ENCODE measurements at regions not wholly inside any gene's neighbourhood (a gene's known extent, or its start where the extent isn't known, plus 50 kb on each side); places are given as distances from the start of the nearest gene placed in this dataset.

DNA sequence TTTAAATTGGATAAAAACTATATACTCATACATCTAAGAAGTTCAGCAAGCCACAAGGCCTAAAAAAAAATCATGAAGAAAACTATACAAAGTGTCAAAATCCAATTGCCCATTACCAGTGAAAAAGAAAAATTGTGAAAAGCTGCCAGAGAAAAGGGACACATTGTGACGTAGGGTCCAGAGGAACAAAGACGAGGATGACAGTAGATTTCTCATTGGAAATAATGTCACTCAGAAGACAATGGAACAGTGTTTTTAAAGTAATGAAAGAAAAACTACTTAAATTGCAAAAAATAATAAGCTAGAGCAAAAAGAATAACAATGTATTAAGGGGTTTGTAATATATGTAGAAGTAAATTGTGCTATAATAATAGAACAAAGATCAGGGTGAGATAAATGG is 195.2 kb downstream of the EFNB2 start:
- no peaks in the 10 kb centered on the region for H3K27me3 ChIP-seq (ENCODE audit: control insufficient read depth, low read length)
- H3K79me2 ChIP-seq (ENCODE audit: control insufficient read depth, low read length), result no peaks in the 10 kb centered on the region
- no peaks in the 10 kb centered on the region for H3K4me1 ChIP-seq (ENCODE audit: control insufficient read depth, low read length)
- no peak overlapping the region for H3K27ac ChIP-seq (ENCODE audit: low read depth, low read length)
- H3K36me3 ChIP-seq (ENCODE audit: control insufficient read depth, low read length), result no peaks in the 10 kb centered on the region
- no peak overlapping the region for H3K4me3 ChIP-seq (ENCODE audit: low read length)
- H3K9me2 ChIP-seq (replicated peaks; ENCODE audit: control insufficient read depth, low read length), result no peaks in the 10 kb centered on the region
- no peak overlapping the region for H3K4me2 ChIP-seq (ENCODE audit: low read length)
- peaks cover 11% of the 10 kb centered on the region; the same call in 1 of the 2 replicates for H3K9me3 ChIP-seq (ENCODE audit: control insufficient read depth, insufficient read depth, low read length)
- TF ChIP-seq, protein P1, sequence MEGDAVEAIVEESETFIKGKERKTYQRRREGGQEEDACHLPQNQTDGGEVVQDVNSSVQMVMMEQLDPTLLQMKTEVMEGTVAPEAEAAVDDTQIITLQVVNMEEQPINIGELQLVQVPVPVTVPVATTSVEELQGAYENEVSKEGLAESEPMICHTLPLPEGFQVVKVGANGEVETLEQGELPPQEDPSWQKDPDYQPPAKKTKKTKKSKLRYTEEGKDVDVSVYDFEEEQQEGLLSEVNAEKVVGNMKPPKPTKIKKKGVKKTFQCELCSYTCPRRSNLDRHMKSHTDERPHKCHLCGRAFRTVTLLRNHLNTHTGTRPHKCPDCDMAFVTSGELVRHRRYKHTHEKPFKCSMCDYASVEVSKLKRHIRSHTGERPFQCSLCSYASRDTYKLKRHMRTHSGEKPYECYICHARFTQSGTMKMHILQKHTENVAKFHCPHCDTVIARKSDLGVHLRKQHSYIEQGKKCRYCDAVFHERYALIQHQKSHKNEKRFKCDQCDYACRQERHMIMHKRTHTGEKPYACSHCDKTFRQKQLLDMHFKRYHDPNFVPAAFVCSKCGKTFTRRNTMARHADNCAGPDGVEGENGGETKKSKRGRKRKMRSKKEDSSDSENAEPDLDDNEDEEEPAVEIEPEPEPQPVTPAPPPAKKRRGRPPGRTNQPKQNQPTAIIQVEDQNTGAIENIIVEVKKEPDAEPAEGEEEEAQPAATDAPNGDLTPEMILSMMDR (IDR thresholded peaks at IDR 0.05; ENCODE audit: low read depth, low read length, poor library complexity, severe bottlenecking), result no peak
- TF ChIP-seq EZH2phosphoT487 (IDR thresholded peaks at IDR 0.05; ENCODE audit: borderline replicate concordance, low read length), result no peak
- no peaks in the 10 kb centered on the region for H4K20me1 ChIP-seq (ENCODE audit: control insufficient read depth, insufficient read depth, low read depth, low read length)
- H3F3A ChIP-seq (ENCODE audit: control insufficient read depth, insufficient read depth), result no peaks in the 10 kb centered on the region

DNA sequence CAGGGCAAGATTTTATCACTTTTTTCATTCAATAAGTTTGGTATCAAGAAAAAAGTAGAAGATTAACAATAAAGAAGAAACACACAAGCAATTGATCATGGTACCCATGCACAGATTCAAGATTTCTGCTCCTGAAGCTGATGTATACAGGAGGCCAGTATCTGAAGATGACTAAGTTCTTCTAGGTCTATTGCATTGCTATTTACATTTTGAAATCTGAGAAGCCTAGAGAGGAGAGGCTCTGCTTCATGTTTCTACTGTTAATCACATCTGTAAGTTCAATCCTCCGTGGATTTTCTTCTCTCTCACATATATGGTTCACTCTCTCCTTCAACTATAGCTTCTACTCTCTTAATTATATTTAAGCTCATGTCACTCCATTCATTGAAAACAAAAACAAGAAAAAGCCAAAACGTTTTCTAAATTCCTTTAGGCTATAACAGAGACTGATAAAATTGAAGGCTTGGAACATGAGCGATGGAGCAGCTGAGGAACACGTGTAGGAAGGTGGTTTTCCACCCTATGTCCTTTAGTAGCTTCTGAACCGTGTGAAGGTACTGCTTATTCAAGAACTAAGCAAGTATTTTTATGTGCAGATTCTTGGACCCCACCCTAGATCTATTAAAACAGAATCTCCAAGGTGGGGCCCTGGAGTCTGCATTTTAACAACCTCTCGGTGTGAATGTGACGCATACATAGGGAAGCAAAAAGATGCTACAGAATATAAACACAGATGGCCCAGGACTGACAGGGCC is 198.2 kb downstream of the EFNB2 start:
- Histone ChIP-seq H4K20me1 (ENCODE audit: control insufficient read depth, insufficient read depth, low read depth, low read length) (no peaks in the 10 kb centered on the region), H3K79me2 (ENCODE audit: control insufficient read depth, low read length) (no peaks in the 10 kb centered on the region), H3K4me3 (ENCODE audit: low read length) (no peak overlapping the region), H3K27me3 (ENCODE audit: control insufficient read depth, low read length) (no peaks in the 10 kb centered on the region), H3F3A (ENCODE audit: control insufficient read depth, insufficient read depth) (no peaks in the 10 kb centered on the region), H3K4me1 (ENCODE audit: control insufficient read depth, low read length) (no peaks in the 10 kb centered on the region), H3K27ac (ENCODE audit: low read depth, low read length) (no peak overlapping the region), H3K4me2 (ENCODE audit: low read length) (no peak overlapping the region), H3K9me3 (ENCODE audit: control insufficient read depth, insufficient read depth, low read length) (peaks cover 11% of the 10 kb centered on the region; the same call in 1 of the 2 replicates), H3K9me2 (replicated peaks; ENCODE audit: control insufficient read depth, low read length) (no peaks in the 10 kb centered on the region), H3K36me3 (ENCODE audit: control insufficient read depth, low read length) (no peaks in the 10 kb centered on the region)
- TF ChIP-seq EZH2phosphoT487 (IDR thresholded peaks at IDR 0.05; ENCODE audit: borderline replicate concordance, low read length), result no peak
- TF ChIP-seq, protein P1 (IDR thresholded peaks at IDR 0.05; ENCODE audit: low read depth, low read length, poor library complexity, severe bottlenecking), result no peak

GRCh38 chr13:106336668-106337067 is 198.8 kb downstream of the EFNB2 start:
- Histone ChIP-seq H3K4me2 (ENCODE audit: low read length) (no peak overlapping the region), H3K4me3 (ENCODE audit: low read length) (no peak overlapping the region), H3K27ac (ENCODE audit: low read depth, low read length) (no peak overlapping the region), H3K27me3 (ENCODE audit: control insufficient read depth, low read length) (no peaks in the 10 kb centered on the region), H3K36me3 (ENCODE audit: control insufficient read depth, low read length) (no peaks in the 10 kb centered on the region), H3K9me3 (ENCODE audit: control insufficient read depth, insufficient read depth, low read length) (peaks cover 11% of the 10 kb centered on the region; the same call in 1 of the 2 replicates), H3K4me1 (ENCODE audit: control insufficient read depth, low read length) (no peaks in the 10 kb centered on the region), H3F3A (ENCODE audit: control insufficient read depth, insufficient read depth) (no peaks in the 10 kb centered on the region), H3K79me2 (ENCODE audit: control insufficient read depth, low read length) (no peaks in the 10 kb centered on the region), H4K20me1 (ENCODE audit: control insufficient read depth, insufficient read depth, low read depth, low read length) (no peaks in the 10 kb centered on the region), H3K9me2 (replicated peaks; ENCODE audit: control insufficient read depth, low read length) (no peaks in the 10 kb centered on the region)
- no peak for TF ChIP-seq EZH2phosphoT487 (IDR thresholded peaks at IDR 0.05; ENCODE audit: borderline replicate concordance, low read length)
- TF ChIP-seq, protein P1 (IDR thresholded peaks at IDR 0.05; ENCODE audit: low read depth, low read length, poor library complexity, severe bottlenecking), result no peak
